ENCODE measurements at regions not wholly inside any gene's neighbourhood (a gene's known extent, or its start where the extent isn't known, plus 50 kb on each side); places are given as distances from the start of the nearest gene placed in this dataset.

GRCh38 chr6:22943327-22943726 is 374.0 kb downstream of the HDGFL1 start (continued):
- TF ChIP-seq PRDM15 (CRISPR knock-in tag; IDR thresholded peaks at IDR 0.05) (no peak), HMGXB4 (CRISPR knock-in tag; IDR thresholded peaks at IDR 0.05) (no peak)

- H3K4me3 Mint-ChIP-seq = no peak overlapping the region
- no peaks in the 10 kb centered on the region for H3K9me3 Mint-ChIP-seq
- DNase-seq (ENCODE audit: low spot score) = no peak
- CTCF ChIA-PET = interaction anchor here (0.7 kb wide), 1 partner anchor 198 kb away, joined by 3 read pairs; no protein-coding TSS in a partner anchor
- H3K4me1 Mint-ChIP-seq = peaks cover 3% of the 10 kb centered on the region; the same call in 1 of the 2 replicates
- ATAC-seq = no peak
- no peaks in the 10 kb centered on the region for H3K27me3 Mint-ChIP-seq (ENCODE audit: low read depth)
- H3K27ac Mint-ChIP-seq = no peak overlapping the region
- POLR2A ChIA-PET = no interaction called here
- H3K36me3 Mint-ChIP-seq = no peaks in the 10 kb centered on the region
- TF ChIP-seq MLX (CRISPR knock-in tag; IDR thresholded peaks at IDR 0.05) (no peak), TP53 (CRISPR knock-in tag; IDR thresholded peaks at IDR 0.05) (no peak), ZNF232 (CRISPR knock-in tag; IDR thresholded peaks at IDR 0.05) (no peak), AFF4 (CRISPR knock-in tag; IDR thresholded peaks at IDR 0.05; ENCODE audit: borderline replicate concordance) (no peak), ZNF396 (CRISPR knock-in tag; IDR thresholded peaks at IDR 0.05; ENCODE audit: borderline replicate concordance) (no peak), CREM (CRISPR knock-in tag; IDR thresholded peaks at IDR 0.05) (no peak), ZNF532 (CRISPR knock-in tag; IDR thresholded peaks at IDR 0.05; ENCODE audit: borderline replicate concordance) (no peak), SMAD3 (CRISPR knock-in tag; IDR thresholded peaks at IDR 0.05; ENCODE audit: borderline replicate concordance) (no peak), E2F5 (CRISPR knock-in tag; IDR thresholded peaks at IDR 0.05) (no peak), TEAD4 (CRISPR knock-in tag; IDR thresholded peaks at IDR 0.05) (no peak), FOXJ3 (CRISPR knock-in tag; IDR thresholded peaks at IDR 0.05; ENCODE audit: borderline replicate concordance) (no peak), E2F4 (CRISPR knock-in tag; IDR thresholded peaks at IDR 0.05; ENCODE audit: borderline replicate concordance, low read depth) (no peak), ZNF281 (CRISPR knock-in tag; IDR thresholded peaks at IDR 0.05) (no peak)
Observed at GRCh38 chr6:22949967-22950366, 380.6 kb downstream of the HDGFL1 start.
